Heart left ventricle (tissue), 16 donors: ENCODE measurements at regions not wholly inside any gene's neighbourhood (a gene's known extent, or its start where the extent isn't known, plus 50 kb on each side); places are given as distances from the start of the nearest gene placed in this dataset.

Experiments
- ATAC-seq, 4 donors: fragments of 200-7000 bp; cut with Tn5 transposase; one replicate each; pipeline ENCODE4 v1.9.1; 2020 to 2022; ENCODE audit warnings: moderate library complexity in 4 of 4, mild to moderate bottlenecking in 3 of 4, moderate number of reproducible peaks in 1 of 4
- DNase-seq, 5 donors: peaks; one replicate each; pipeline ENCODE4 v3.0.0-alpha.2; 2020
- H3K27ac ChIP-seq, 12 donors: fragments of 200-600 bp; sonication (generic) in 4 of 12; one replicate each; pipeline versions ENCODE4 v1.5.0 to v1.8.0; 2016 to 2022; ENCODE audit warnings: mild to moderate bottlenecking in 2 of 12
- H3K27me3 ChIP-seq, 9 donors: fragments of 200-600 bp; sonication (generic) in 2 of 9; one replicate each; pipeline versions ENCODE4 v1.5.1 to v1.8.0; 2016 to 2022; ENCODE audit warnings: mild to moderate bottlenecking in 3 of 9
- H3K36me3 ChIP-seq, 9 donors: fragments of 200-600 bp; sonication (generic) in 2 of 9; one replicate each; pipeline versions ENCODE4 v1.5.0 to v1.8.0; 2018 to 2022; ENCODE audit warnings: mild to moderate bottlenecking in 2 of 9
- H3K4me1 ChIP-seq, 12 donors: fragments of 200-600 bp; sonication (generic) in 4 of 12; one replicate each; pipeline versions ENCODE4 v1.5.0 to v1.8.0; 2016 to 2022; ENCODE audit warnings: mild to moderate bottlenecking in 3 of 12
- H3K4me3 ChIP-seq, 12 donors: fragments of 200-600 bp; sonication (generic) in 4 of 12; one replicate each; pipeline versions ENCODE4 v1.5.0 to v1.8.0; 2017 to 2022; ENCODE audit warnings: mild to moderate bottlenecking in 9 of 12, moderate library complexity in 4 of 12
- H3K9me3 ChIP-seq, 12 donors: fragments of 200-600 bp; sonication (generic) in 4 of 12; one replicate each; pipeline versions ENCODE4 v1.5.0 to v1.8.0; 2016 to 2022; ENCODE audit warnings: mild to moderate bottlenecking in 1 of 12
- POLR2A ChIP-seq, 2 donors: fragments of 450-650 bp; IDR thresholded peaks; one replicate each; pipeline ENCODE4 v1.6.1; 2017; ENCODE audit warnings: antibody characterized with exemption in 2 of 2, mild to moderate bottlenecking in 2 of 2, moderate library complexity in 2 of 2
- WGBS, 4 donors: extraction: QIAGEN DNeasy Blood & Tissue Kit in 2 of 4; methylation state at CpG; one replicate each; pipeline versions ENCODE4 v1.1.5 to v1.1.7; 2013 to 2018; 5-methylcytosine and 5-hydroxymethylcytosine counted together
- intact Hi-C, 10 donors: fragments of 100-400 bp; cut with DNase I; formaldehyde crosslinking; loops; one replicate each; pipeline versions ENCODE4 v1.11.1 to v1.14.2; 2022
- TF ChIP-seq, protein P1 (sequence below), 12 donors: fragments of 200-600 bp; sonication (generic) in 4 of 12; IDR thresholded peaks; one replicate each; pipeline versions ENCODE4 v1.5.0 to v1.8.0; 2018 to 2022; ENCODE audit warnings: antibody characterized with exemption in 12 of 12, mild to moderate bottlenecking in 5 of 12
- donor health status: ischemic (EF 13 %, LVEDD 7.1; RV severe dilation, severe dysfunction).
- donor health status: healthy with polysubstance abuse.
- donor health status: DM: no; HTN: yes; CAD: no.
- donor health status: DM: no; HTN: no; CAD: no.
- donor health status: ischemic (EF 25% LVEDD 6.9; RV normal size, moderate dysfunction).
- donor health status: ischemic (EF 25% LVEDD 5.7; RV mildly dilated, moderate dysfunction).
- donor health status: healthy.
- donor health status: DM: yes; HTN: yes; CAD: no.
- donor health status: ischemic (EF 35%, LVEDD 5.7; RV mildly dilated, moderate dysfunction).
- donor health status: nonischemic (EF 11% LVEDD 7.7; RV severe dilation, severe dysfunction).
- donor health status: DM: yes; HTN: yes; CAD: no.
- donor health status: PGD.
- donor health status: ischemic (EF 29% LVEDD 5.4; RV normal size, mild dysfunction).
- donor health status: nonischemic (EF 23%, LVEDD 6.1; RV moderate dilation, normal function).

DNA sequence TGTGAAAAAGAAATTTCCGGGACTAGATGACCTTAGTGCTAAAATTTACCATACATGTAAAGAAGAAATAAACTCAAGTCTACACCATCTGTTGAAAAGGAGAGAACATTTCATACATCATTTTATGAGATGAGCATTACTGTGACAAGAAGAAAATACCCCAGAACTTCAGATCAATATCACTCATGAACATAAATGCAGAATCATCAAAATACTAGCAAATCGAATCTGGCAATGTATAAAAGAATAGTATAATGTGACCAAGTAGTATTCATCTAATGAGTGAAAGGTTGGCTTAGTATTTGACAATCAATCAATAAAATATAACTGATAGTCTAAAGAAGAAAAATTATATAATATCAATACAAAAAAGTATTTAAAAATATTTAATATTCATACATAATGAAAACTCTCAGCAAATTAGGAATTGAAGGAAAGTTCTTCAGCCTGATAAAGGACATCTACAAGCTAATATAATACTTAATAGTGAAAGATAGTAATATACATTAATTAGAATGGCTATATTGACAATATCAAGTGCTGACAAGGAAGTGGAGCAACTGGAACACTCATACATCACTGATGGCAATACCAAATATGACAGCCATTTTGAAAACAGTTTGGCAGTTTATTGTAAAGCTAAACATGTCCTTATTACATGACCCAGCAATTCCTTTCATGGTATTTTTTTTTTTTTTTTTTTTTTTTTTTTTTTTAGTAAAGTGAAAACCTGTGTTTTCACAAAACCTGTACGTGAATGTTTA is 231.4 kb upstream of the ZEB2 start:
- Histone ChIP-seq H3K9me3 (peaks cover 0 to 59% (median 25%) of the 10 kb centered on the region in 12 donors), H3K36me3 (no peaks in the 10 kb centered on the region), H3K27ac (no peak overlapping the region), H3K4me1 (peaks cover 0 to 5% (median 0%) of the 10 kb centered on the region in 12 donors), H3K27me3 (no peaks in the 10 kb centered on the region), H3K4me3 (no peak overlapping the region)
- 86 to 92% (median 87%) methylated on average over 3 of the region's 3 CpGs for WGBS, 4 donors
- TF ChIP-seq, protein P1, sequence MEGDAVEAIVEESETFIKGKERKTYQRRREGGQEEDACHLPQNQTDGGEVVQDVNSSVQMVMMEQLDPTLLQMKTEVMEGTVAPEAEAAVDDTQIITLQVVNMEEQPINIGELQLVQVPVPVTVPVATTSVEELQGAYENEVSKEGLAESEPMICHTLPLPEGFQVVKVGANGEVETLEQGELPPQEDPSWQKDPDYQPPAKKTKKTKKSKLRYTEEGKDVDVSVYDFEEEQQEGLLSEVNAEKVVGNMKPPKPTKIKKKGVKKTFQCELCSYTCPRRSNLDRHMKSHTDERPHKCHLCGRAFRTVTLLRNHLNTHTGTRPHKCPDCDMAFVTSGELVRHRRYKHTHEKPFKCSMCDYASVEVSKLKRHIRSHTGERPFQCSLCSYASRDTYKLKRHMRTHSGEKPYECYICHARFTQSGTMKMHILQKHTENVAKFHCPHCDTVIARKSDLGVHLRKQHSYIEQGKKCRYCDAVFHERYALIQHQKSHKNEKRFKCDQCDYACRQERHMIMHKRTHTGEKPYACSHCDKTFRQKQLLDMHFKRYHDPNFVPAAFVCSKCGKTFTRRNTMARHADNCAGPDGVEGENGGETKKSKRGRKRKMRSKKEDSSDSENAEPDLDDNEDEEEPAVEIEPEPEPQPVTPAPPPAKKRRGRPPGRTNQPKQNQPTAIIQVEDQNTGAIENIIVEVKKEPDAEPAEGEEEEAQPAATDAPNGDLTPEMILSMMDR (IDR thresholded peaks at IDR 0.05): no peak
- TF ChIP-seq POLR2A (IDR thresholded peaks at IDR 0.05): no peak
- ATAC-seq (no peak), DNase-seq (no peak)
- intact Hi-C loops: no loop called here

DNA sequence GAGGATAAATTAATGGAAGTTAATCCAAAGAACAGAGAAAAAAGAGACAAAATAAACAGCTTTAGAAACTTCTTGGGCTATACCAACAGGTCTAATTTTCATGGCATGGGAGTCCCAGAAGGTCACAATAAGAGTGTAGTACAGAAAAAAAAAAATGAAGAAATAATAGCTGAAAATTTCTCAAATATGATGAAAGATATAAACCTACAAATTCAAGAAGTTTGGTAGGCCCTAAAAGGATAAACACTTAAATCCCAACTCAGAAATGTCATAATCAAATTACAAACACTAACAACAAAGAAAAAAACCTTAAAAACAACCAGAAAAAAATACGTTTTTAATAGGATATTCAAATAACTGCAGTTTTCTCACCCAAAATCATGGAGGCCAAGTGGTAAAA is 229.3 kb upstream of the ZEB2 start:
- DNase-seq (no peak), ATAC-seq (no peak)
- H3K4me3 ChIP-seq: no peak overlapping the region
- intact Hi-C loops: no loop called here
- peaks cover 0 to 5% (median 0%) of the 10 kb centered on the region in 12 donors for H3K4me1 ChIP-seq
- WGBS, 4 donors: 59 to 69% (median 67%) methylated on average over 1 of the region's 1 CpG
- TF ChIP-seq, protein P1 (IDR thresholded peaks at IDR 0.05): no peak
- no peak for TF ChIP-seq POLR2A (IDR thresholded peaks at IDR 0.05)
- no peaks in the 10 kb centered on the region for H3K27me3 ChIP-seq
- peaks cover 0 to 61% (median 25%) of the 10 kb centered on the region in 12 donors for H3K9me3 ChIP-seq
- no peaks in the 10 kb centered on the region for H3K36me3 ChIP-seq
- H3K27ac ChIP-seq: no peak overlapping the region

DNA sequence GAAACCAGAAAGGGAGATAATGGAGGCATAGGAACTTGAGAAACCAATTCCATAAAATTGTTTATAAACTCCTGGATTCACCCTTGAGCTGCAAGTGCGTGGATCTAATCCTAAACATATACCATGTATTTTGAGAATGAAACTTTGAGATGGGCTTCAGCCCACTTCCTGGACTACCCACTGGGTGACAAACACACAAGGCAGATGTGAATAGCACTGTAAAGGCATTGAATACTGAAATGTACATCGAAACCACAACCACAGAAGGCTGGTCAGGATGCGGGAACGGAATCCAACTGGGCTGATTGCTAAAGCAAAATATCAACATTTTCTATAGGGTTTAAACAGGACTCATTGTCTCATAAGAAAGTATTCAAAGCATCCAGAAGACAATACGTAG is 228.5 kb upstream of the ZEB2 start:
- DNase-seq: no peak
- H3K9me3 ChIP-seq: peaks cover 0 to 62% (median 25%) of the 10 kb centered on the region in 12 donors
- WGBS, 4 donors: 75 to 97% (median 83%) methylated on average over 5 of the region's 5 CpGs

DNA sequence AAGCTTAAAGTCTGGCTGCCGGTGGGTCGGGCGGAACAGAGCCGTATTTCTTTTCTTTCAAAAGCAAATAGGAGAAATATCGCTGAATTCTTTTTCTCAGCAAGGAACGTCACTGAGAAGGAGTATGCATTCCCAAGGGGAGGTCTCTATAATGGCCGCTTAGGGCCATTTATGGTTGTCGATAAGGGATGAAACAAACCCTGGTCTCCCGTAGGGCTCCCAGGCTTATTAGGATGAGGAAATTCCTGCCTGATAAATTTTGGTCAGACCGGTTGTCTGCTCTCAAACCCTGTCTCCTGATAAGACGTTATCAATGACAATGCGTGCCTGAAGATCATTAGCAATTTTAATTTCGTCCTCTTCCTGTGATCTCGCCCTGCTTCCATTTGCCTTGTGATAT is 227.7 kb upstream of the ZEB2 start:
- no peaks in the 10 kb centered on the region for H3K4me1 ChIP-seq
- ATAC-seq: no peak
- WGBS, 4 donors: 82 to 93% (median 84%) methylated on average over 14 of the region's 14 CpGs
- no peak for DNase-seq
- TF ChIP-seq POLR2A (IDR thresholded peaks at IDR 0.05): no peak
- TF ChIP-seq, protein P1 (IDR thresholded peaks at IDR 0.05): no peak
- H3K27ac ChIP-seq: no peak overlapping the region
- H3K27me3 ChIP-seq: no peaks in the 10 kb centered on the region
- intact Hi-C loops: no loop called here
- no peak overlapping the region for H3K4me3 ChIP-seq
- H3K9me3 ChIP-seq: peaks cover 0 to 62% (median 25%) of the 10 kb centered on the region in 12 donors
- H3K36me3 ChIP-seq: no peaks in the 10 kb centered on the region

More for the DNA sequence above, 228.5 kb upstream of the ZEB2 start:
- Histone ChIP-seq H3K27ac (no peak overlapping the region), H3K27me3 (no peaks in the 10 kb centered on the region), H3K36me3 (no peaks in the 10 kb centered on the region), H3K4me1 (peaks cover 0 to 5% (median 0%) of the 10 kb centered on the region in 12 donors), H3K4me3 (no peak overlapping the region)
- TF ChIP-seq, protein P1 (IDR thresholded peaks at IDR 0.05): no peak
- no peak for TF ChIP-seq POLR2A (IDR thresholded peaks at IDR 0.05)
- intact Hi-C loops: no loop called here
- ATAC-seq: no peak
